Activated CD8-positive, alpha-beta memory T cell treated with anti-CD3 and anti-CD28 coated beads for 48 hours (primary cell): ENCODE measurements at regions not wholly inside any gene's neighbourhood (a gene's known extent, or its start where the extent isn't known, plus 50 kb on each side); places are given as distances from the start of the nearest gene placed in this dataset.
A peak's percentile ranks its signal among the peaks of the same experiment; 100 is the strongest.
"Not testable (repeated sequence)": the region's sequence is repeated elsewhere in the genome, so short reads cannot be mapped to it uniquely, and the experiment has no call there.

Source experiments
- DNase-seq, 3 experiments: peaks; one replicate each; pipeline ENCODE4 v3.0.0-alpha.2; 2020; ENCODE audit warnings: low read depth in 2 of 3, low spot score in 2 of 3

- DNase-seq = no peak
Measured at GRCh38 chr17:51387582-51387981, 127.2 kb downstream of the UTP18 start.

GRCh38 chr17:51387986-51388385 lies 127.6 kb downstream of the UTP18 start:
- DNase-seq = no peak

- DNase-seq = no peak
Measured at GRCh38 chr17:51389875-51390274, 129.5 kb downstream of the UTP18 start.

- DNase-seq = no peak
Measured at GRCh38 chr17:51391982-51392654, 131.8 kb downstream of the UTP18 start.

- no peak for DNase-seq
Measured at GRCh38 chr17:51395621-51396020, 135.3 kb downstream of the UTP18 start.

- no peak for DNase-seq
Measured at GRCh38 chr17:51397361-51398127, 137.2 kb downstream of the UTP18 start.

- DNase-seq = no peak
Measured at GRCh38 chr17:51398128-51398525, 137.8 kb downstream of the UTP18 start.

- DNase-seq = no peak
Measured at GRCh38 chr17:51398687-51399086, 138.3 kb downstream of the UTP18 start.

GRCh38 chr17:51401279-51401678 lies 140.9 kb downstream of the UTP18 start:
- no peak for DNase-seq

GRCh38 chr17:51402899-51403298 lies 142.6 kb downstream of the UTP18 start:
- DNase-seq = no peak

- no peak for DNase-seq
Measured at GRCh38 chr17:51407576-51407975, 147.2 kb downstream of the UTP18 start.

GRCh38 chr17:51419476-51419875 lies 159.1 kb downstream of the UTP18 start:
- no peak for DNase-seq

GRCh38 chr17:51421525-51421924 lies 161.2 kb downstream of the UTP18 start:
- no peak for DNase-seq

GRCh38 chr17:51422634-51423033 lies 162.3 kb downstream of the UTP18 start:
- no peak for DNase-seq

- no peak for DNase-seq
Measured at GRCh38 chr17:51423421-51424160, 163.2 kb downstream of the UTP18 start.

- DNase-seq = no peak
Measured at GRCh38 chr17:51425773-51426172, 165.4 kb downstream of the UTP18 start.

GRCh38 chr17:51427323-51427811 lies 167.0 kb downstream of the UTP18 start:
- DNase-seq = no peak

GRCh38 chr17:51427856-51428255 lies 167.5 kb downstream of the UTP18 start:
- peak in 2 of 3 experiments; percentile 19 for DNase-seq

- DNase-seq = no peak
Measured at GRCh38 chr17:51428668-51429495, 168.5 kb downstream of the UTP18 start.

- DNase-seq = not testable (repeated sequence)
Measured at GRCh38 chr17:51429938-51430337, 169.6 kb downstream of the UTP18 start.

- no peak for DNase-seq
Measured at GRCh38 chr17:51430591-51430990, 170.2 kb downstream of the UTP18 start.
